Transverse colon (tissue), 4 donors: ENCODE measurements at regions not wholly inside any gene's neighbourhood (a gene's known extent, or its start where the extent isn't known, plus 50 kb on each side); places are given as distances from the start of the nearest gene placed in this dataset.

Source experiments
- DNase-seq: peaks from one replicate; pipeline ENCODE4 v3.0.0-alpha.2; 2019
- H3K27ac ChIP-seq, 4 donors: fragments of 200-600 bp; sonication (generic); 2 replicates each; pipeline ENCODE4 v1.5.1; 2016 to 2018; ENCODE audit warnings: inconsistent platforms in 4 of 4
- H3K27me3 ChIP-seq: fragments of 200-600 bp; sonication (generic); 2 replicates; pipeline ENCODE4 v1.5.1; 2017; ENCODE audit warnings: inconsistent platforms
- H3K36me3 ChIP-seq, 4 donors: fragments of 200-600 bp; sonication (generic); 2 replicates each; pipeline ENCODE4 v1.5.1; 2017 to 2019; ENCODE audit warnings: inconsistent platforms in 4 of 4
- H3K4me1 ChIP-seq, 4 donors: fragments of 200-600 bp; sonication (generic); 2 replicates each; pipeline ENCODE4 v1.5.1; 2017 to 2020; ENCODE audit warnings: inconsistent platforms in 4 of 4
- H3K4me3 ChIP-seq, 4 donors: fragments of 200-600 bp; sonication (generic); 1 replicate in 1 of 4; 2 replicates in 3 of 4; pipeline versions ENCODE4 v1.5.1 to v1.6.1; 2017 to 2019; ENCODE audit warnings: inconsistent platforms in 4 of 4
- H3K9me3 ChIP-seq, 2 donors: fragments of 200-600 bp; sonication (generic); 2 replicates each; pipeline ENCODE4 v1.5.1; 2017 to 2019; ENCODE audit warnings: inconsistent platforms in 2 of 2
- CTCF ChIP-seq, 5 experiments: fragments of 200-600 bp in 3 of 5; fragments of 450-650 bp in 2 of 5; sonication (generic) in 3 of 5; IDR thresholded peaks; 1 replicate in 2 of 5; 2 replicates in 3 of 5; pipeline ENCODE4 v1.5.1; 2016 to 2017; ENCODE audit warnings: antibody characterized with exemption in 5 of 5, inconsistent platforms in 3 of 5, mild to moderate bottlenecking in 2 of 5, moderate library complexity in 1 of 5
- EP300 ChIP-seq: sonication (generic); formaldehyde crosslinking; IDR thresholded peaks from one replicate; pipeline ENCODE4 v1.6.1; 2017; ENCODE audit warnings: antibody characterized with exemption, low read depth
- POLR2A ChIP-seq: fragments of 450-650 bp; IDR thresholded peaks from one replicate; pipeline ENCODE4 v1.6.1; 2016; ENCODE audit warnings: antibody characterized with exemption, mild to moderate bottlenecking, moderate library complexity
- POLR2AphosphoS5 ChIP-seq, 3 donors: sonication (generic); formaldehyde crosslinking; IDR thresholded peaks; one replicate each; pipeline ENCODE4 v1.6.1; 2016; ENCODE audit warnings: antibody characterized with exemption in 3 of 3
- WGBS, 2 donors: methylation state at CpG; one replicate each; pipeline ENCODE4 v1.1.5; 2018; ENCODE audit warnings: low coverage in 1 of 2; 5-methylcytosine and 5-hydroxymethylcytosine counted together
- in situ Hi-C, 4 donors: fragments of 200-750 bp; cut with MboI; loops; one replicate each; pipeline versions ENCODE4 v1.15.0 to v1.15.1; 2017; ENCODE audit warnings: low sequenced_read_pairs in 3 of 4, low pct_ligation_motif_present in 1 of 4, low pct_unique_long_range_greater_than_20kb in 1 of 4
- intact Hi-C: fragments of 100-400 bp; cut with DNase I; formaldehyde crosslinking; loops from one replicate; pipeline ENCODE4 v1.15.1; 2023; ENCODE audit warnings: low total_unique reads

GRCh38 chr2:5250482-5250881 lies 441.7 kb upstream of the SOX11 start:
- H3K4me1 ChIP-seq: no peaks in the 10 kb centered on the region
- H3K27me3 ChIP-seq: no peaks in the 10 kb centered on the region
- H3K4me3 ChIP-seq: no peak overlapping the region
- 81 to 88% methylated on average over 5 of the region's 5 CpGs for WGBS, 2 donors
- H3K9me3 ChIP-seq: peaks cover 0 to 10% of the 10 kb centered on the region in 2 donors
- TF ChIP-seq CTCF (IDR thresholded peaks at IDR 0.05) (no peak), POLR2AphosphoS5 (IDR thresholded peaks at IDR 0.05) (no peak), EP300 (no peak), POLR2A (no peak)
- in situ Hi-C loops: no loop called here
- H3K36me3 ChIP-seq: no peaks in the 10 kb centered on the region
- no peak overlapping the region for H3K27ac ChIP-seq
- no peak for DNase-seq
- intact Hi-C loops: no loop called here

GRCh38 chr2:5253263-5253662 lies 438.9 kb upstream of the SOX11 start:
- no peaks in the 10 kb centered on the region for H3K4me1 ChIP-seq
- 84 to 95% methylated on average over 4 to 9 of the region's 9 CpGs for WGBS, 2 donors
- no peaks in the 10 kb centered on the region for H3K36me3 ChIP-seq
- H3K27ac ChIP-seq: no peak overlapping the region
- TF ChIP-seq EP300 (no peak), POLR2A (no peak), POLR2AphosphoS5 (IDR thresholded peaks at IDR 0.05) (no peak), CTCF (IDR thresholded peaks at IDR 0.05) (no peak)
- in situ Hi-C loops: no loop called here
- DNase-seq: no peak
- no peak overlapping the region for H3K4me3 ChIP-seq
- intact Hi-C loops: no loop called here
- peaks cover 0 to 10% of the 10 kb centered on the region in 2 donors for H3K9me3 ChIP-seq
- no peaks in the 10 kb centered on the region for H3K27me3 ChIP-seq

GRCh38 chr2:5254791-5255332 lies 437.3 kb upstream of the SOX11 start:
- no peaks in the 10 kb centered on the region for H3K27me3 ChIP-seq
- in situ Hi-C loops (no loop called here), intact Hi-C loops (no loop called here)
- no peak for DNase-seq
- WGBS, 2 donors: 58 to 64% methylated on average over 6 to 8 of the region's 8 CpGs
- TF ChIP-seq EP300 (no peak), CTCF (IDR thresholded peaks at IDR 0.05) (no peak), POLR2AphosphoS5 (IDR thresholded peaks at IDR 0.05) (no peak), POLR2A (no peak)
- H3K4me1 ChIP-seq: no peaks in the 10 kb centered on the region
- H3K9me3 ChIP-seq: peaks cover under 1 to 10% of the 10 kb centered on the region in 2 donors
- no peak overlapping the region for H3K27ac ChIP-seq
- H3K4me3 ChIP-seq: no peak overlapping the region
- H3K36me3 ChIP-seq: no peaks in the 10 kb centered on the region

- Histone ChIP-seq H3K4me1 (no peaks in the 10 kb centered on the region), H3K9me3 (peaks cover 4 to 5% of the 10 kb centered on the region in 2 donors), H3K4me3 (no peak overlapping the region), H3K27ac (no peak overlapping the region), H3K36me3 (no peaks in the 10 kb centered on the region), H3K27me3 (no peaks in the 10 kb centered on the region)
- intact Hi-C loops: no loop called here
- WGBS, 2 donors: 87 to 100% methylated on average over 1 of the region's 1 CpG
- TF ChIP-seq POLR2A (no peak), EP300 (no peak), POLR2AphosphoS5 (IDR thresholded peaks at IDR 0.05) (no peak), CTCF (IDR thresholded peaks at IDR 0.05) (no peak)
- in situ Hi-C loops: no loop called here
- DNase-seq: no peak
Measured at GRCh38 chr2:5263291-5263690, 428.9 kb upstream of the SOX11 start.
